H1 (cell line): ENCODE measurements at regions not wholly inside any gene's neighbourhood (a gene's known extent, or its start where the extent isn't known, plus 50 kb on each side); places are given as distances from the start of the nearest gene placed in this dataset.

Experiments used
- CTCF ChIA-PET: fragments of 300-600 bp; sonication (Branson Sonifier 250); formaldehyde crosslinking; loops from one replicate; lab custom pipeline; 2021; ENCODE audit not compliant: partially characterized antibody; lab: Charles Lee
- POLR2A ChIA-PET: fragments of 300-600 bp; sonication (Branson Sonifier 250); formaldehyde crosslinking; loops from one replicate; lab custom pipeline; 2021; ENCODE audit warnings: inconsistent platforms; ENCODE audit not compliant: partially characterized antibody; lab: Charles Lee
- DNase-seq, 2 experiments: peaks; one replicate each; pipeline versions ENCODE4 v3.0.0 to v3.0.0-alpha.2; 2010 to 2022; ENCODE audit warnings: low spot score in 2 of 2, low read depth in 1 of 2, mixed read lengths in 1 of 2
- FAIRE-seq: peaks from 2 replicates; lab custom pipeline; 2011; peaks lifted over from hg19 to GRCh38; lab: Jason Lieb, UNC
- H2AFZ ChIP-seq: 2 replicates; pipeline ENCODE4 v1.8.1; 2012; ENCODE audit warnings: low read length, inconsistent platforms
- H2AK5ac ChIP-seq: 2 replicates; pipeline ENCODE4 v1.6.1; 2013; ENCODE audit warnings: low read depth, low read length
- H2BK120ac ChIP-seq: replicated peaks from 2 replicates; pipeline ENCODE3; 2013; ENCODE audit warnings: low read depth, low read length, inconsistent platforms
- H2BK12ac ChIP-seq: 2 replicates; pipeline ENCODE4 v1.6.1; 2013; ENCODE audit warnings: low read depth, low read length
- H2BK15ac ChIP-seq: 2 replicates; pipeline ENCODE4 v1.6.1; 2013; ENCODE audit warnings: low read length
- H2BK20ac ChIP-seq: 2 replicates; pipeline ENCODE4 v1.6.1; 2013; ENCODE audit warnings: low read length
- H2BK5ac ChIP-seq: 2 replicates; pipeline ENCODE4 v1.6.1; 2013; ENCODE audit warnings: low read depth, low read length
- H3K14ac ChIP-seq: 2 replicates; pipeline ENCODE4 v1.6.1; 2013; ENCODE audit warnings: inconsistent platforms; ENCODE audit not compliant: insufficient read length
- H3K18ac ChIP-seq: 2 replicates; pipeline ENCODE4 v1.6.1; 2013; ENCODE audit warnings: low read length; ENCODE audit errors: extremely low read depth
- H3K23ac ChIP-seq: 2 replicates; pipeline ENCODE4 v1.6.1; 2013; ENCODE audit warnings: inconsistent platforms; ENCODE audit not compliant: insufficient read length
- H3K23me2 ChIP-seq: 2 replicates; pipeline ENCODE4 v1.6.1; 2013; ENCODE audit warnings: low read depth, low read length
- H3K27ac ChIP-seq: 2 replicates; pipeline ENCODE4 v1.6.1; 2011; ENCODE audit warnings: low read depth, low read length, inconsistent platforms
- H3K27me3 ChIP-seq, 4 experiments: replicated peaks in 1 of 4; 1 replicate in 1 of 4; 2 replicates in 3 of 4; pipeline versions ENCODE4 v1.6.1 to v1.8.1; 2011 to 2013; ENCODE audit warnings: low read length in 3 of 4, mild to moderate bottlenecking in 3 of 4, inconsistent platforms in 2 of 4, mixed read lengths in 2 of 4, moderate library complexity in 1 of 4; ENCODE audit not compliant: control insufficient read depth in 3 of 4, insufficient read depth in 3 of 4; ENCODE audit errors: extremely low read depth in 1 of 4
- H3K36me3 ChIP-seq, 4 experiments: 2 replicates each; pipeline versions ENCODE4 v1.6.1 to v1.8.1; 2011 to 2013; ENCODE audit warnings: mild to moderate bottlenecking in 4 of 4, low read length in 3 of 4, moderate library complexity in 2 of 4, control low read depth in 1 of 4, inconsistent platforms in 1 of 4; ENCODE audit not compliant: insufficient read depth in 4 of 4, control insufficient read depth in 2 of 4
- H3K4ac ChIP-seq: replicated peaks from 2 replicates; pipeline ENCODE3; 2013; ENCODE audit warnings: low read length, low read depth, mixed read lengths, inconsistent platforms; ENCODE audit not compliant: insufficient read length
- H3K4me1 ChIP-seq, 4 experiments: replicated peaks in 1 of 4; 1 replicate in 1 of 4; 2 replicates in 3 of 4; pipeline versions ENCODE4 v1.6.1 to v1.8.1; 2011 to 2013; ENCODE audit warnings: low read length in 3 of 4, inconsistent platforms in 2 of 4, mixed read lengths in 1 of 4; ENCODE audit not compliant: insufficient read depth in 4 of 4, control insufficient read depth in 3 of 4
- H3K4me2 ChIP-seq, 2 experiments: 2 replicates each; pipeline versions ENCODE4 v1.6.1 to v1.8.1; 2011 to 2013; ENCODE audit warnings: low read depth in 2 of 2, low read length in 2 of 2, control low read depth in 1 of 2, inconsistent platforms in 1 of 2, mild to moderate bottlenecking in 1 of 2; ENCODE audit not compliant: insufficient read depth in 1 of 2
- H3K4me3 ChIP-seq, 4 experiments: fragments of 200-600, 300-600 bp in 1 of 4; sonication (generic), shearing (Covaris generic), sonication (Bioruptor Twin) in 1 of 4; 2 replicates each; pipeline versions ENCODE4 v1.5.1 to v1.8.1; 2011 to 2016; ENCODE audit warnings: low read length in 4 of 4, low read depth in 3 of 4, control low read depth in 2 of 4, inconsistent platforms in 2 of 4, mild to moderate bottlenecking in 2 of 4, mixed read lengths in 1 of 4, moderate library complexity in 1 of 4; ENCODE audit not compliant: insufficient read depth in 2 of 4; ENCODE audit errors: extremely low read depth in 1 of 4
- H3K56ac ChIP-seq: replicated peaks from 2 replicates; pipeline ENCODE3; 2013; ENCODE audit warnings: low read depth, mild to moderate bottlenecking, mixed read lengths, low read length, inconsistent platforms; ENCODE audit not compliant: insufficient read length
- H3K79me1 ChIP-seq: 2 replicates; pipeline ENCODE4 v1.6.1; 2013; ENCODE audit warnings: low read depth, low read length, control low read depth
- H3K79me2 ChIP-seq, 2 experiments: 2 replicates each; pipeline versions ENCODE4 v1.6.1 to v1.8.1; 2012 to 2013; ENCODE audit warnings: low read length in 2 of 2, mild to moderate bottlenecking in 2 of 2, inconsistent platforms in 1 of 2; ENCODE audit not compliant: insufficient read depth in 2 of 2, control insufficient read depth in 1 of 2
- H3K9ac ChIP-seq, 4 experiments: replicated peaks in 1 of 4; 1 replicate in 1 of 4; 2 replicates in 3 of 4; pipeline versions ENCODE4 v1.6.1 to v1.8.1; 2011 to 2013; ENCODE audit warnings: low read depth in 3 of 4, low read length in 3 of 4, control low read depth in 2 of 4, mild to moderate bottlenecking in 2 of 4, moderate library complexity in 2 of 4, inconsistent platforms in 1 of 4; ENCODE audit errors: extremely low read depth in 1 of 4
- H3K9me3 ChIP-seq, 2 experiments: 2 replicates each; pipeline versions ENCODE4 v1.6.1 to v1.8.1; 2012 to 2013; ENCODE audit warnings: mild to moderate bottlenecking in 2 of 2, moderate library complexity in 2 of 2, control low read depth in 1 of 2, inconsistent platforms in 1 of 2, low read depth in 1 of 2, low read length in 1 of 2, mixed read lengths in 1 of 2; ENCODE audit not compliant: insufficient read depth in 2 of 2
- H4K20me1 ChIP-seq, 2 experiments: replicated peaks in 1 of 2; 2 replicates each; pipeline versions ENCODE3 to v1.8.1; 2011 to 2013; ENCODE audit warnings: inconsistent platforms in 2 of 2, low read length in 2 of 2, mild to moderate bottlenecking in 1 of 2; ENCODE audit not compliant: insufficient read depth in 2 of 2, control insufficient read depth in 1 of 2
- H4K5ac ChIP-seq: 2 replicates; pipeline ENCODE4 v1.6.1; 2013; ENCODE audit warnings: low read length, low read depth, mixed read lengths, inconsistent platforms; ENCODE audit not compliant: insufficient read length
- H4K8ac ChIP-seq: 2 replicates; pipeline ENCODE4 v1.8.0; 2013; ENCODE audit warnings: mild to moderate bottlenecking, moderate library complexity, low read length, inconsistent platforms; ENCODE audit not compliant: insufficient read depth; ENCODE audit errors: extremely low read depth
- H4K91ac ChIP-seq: replicated peaks from 2 replicates; pipeline ENCODE3; 2013; ENCODE audit warnings: low read length, mixed read lengths, inconsistent platforms; ENCODE audit not compliant: insufficient read length
- CHD2 ChIP-seq: IDR thresholded peaks from 2 replicates; pipeline ENCODE4 v1.6.1; 2012; ENCODE audit warnings: low read length, improper control_type of control experiment
- MAFK ChIP-seq: IDR thresholded peaks from 2 replicates; pipeline ENCODE4 v1.6.1; 2012; ENCODE audit warnings: low read depth, mild to moderate bottlenecking, improper control_type of control experiment, low read length
- SP1 ChIP-seq: IDR thresholded peaks from 2 replicates; pipeline ENCODE4 v1.6.1; 2011; ENCODE audit warnings: low read depth, low read length
- SUZ12 ChIP-seq: fragments of 200-600 bp; sonication (generic); IDR thresholded peaks from 2 replicates; pipeline ENCODE4 v1.6.1; 2012; ENCODE audit warnings: mild to moderate bottlenecking, inconsistent platforms, low read length, moderate library complexity, mixed read lengths
- WGBS, 2 experiments: shearing (Covaris generic) in 1 of 2; methylation state at CpG; one replicate each; pipeline versions ENCODE4 v1.1.6 to v1.1.7; 2013 to 2015; ENCODE audit warnings: low lambda C conversion rate in 2 of 2, mixed read lengths in 2 of 2, inconsistent platforms in 1 of 2, low coverage in 1 of 2, missing lambda C conversion rate in 1 of 2; ENCODE audit not compliant: insufficient replicate concordance in 2 of 2, insufficient coverage in 1 of 2, insufficient read length in 1 of 2; ENCODE audit errors: extremely low coverage in 1 of 2, missing lambda C conversion rate in 1 of 2; 5-methylcytosine and 5-hydroxymethylcytosine counted together

GRCh38 chr9:65404232-65405006, 119.4 kb upstream of the FOXD4L5 start:
- Histone ChIP-seq H3K27ac (no peak overlapping the region), H3K79me2 (no peaks in the 10 kb centered on the region), H3K4ac (no peak overlapping the region), H3K56ac (no peak overlapping the region), H3K23ac (no peak overlapping the region), H3K4me2 (no peak overlapping the region), H3K14ac (no peak overlapping the region), H3K9me3 (peaks cover 0 to 73% of the 10 kb centered on the region in 2 experiments; a peak in 2 of 4 replicates), H3K36me3 (no peaks in the 10 kb centered on the region), H2BK20ac (no peak overlapping the region), H3K79me1 (no peaks in the 10 kb centered on the region), H2AFZ (no peak overlapping the region), H2AK5ac (no peak overlapping the region), H3K4me3 (no peak overlapping the region), H2BK5ac (no peak overlapping the region), H3K18ac (no peak overlapping the region), H4K20me1 (no peaks in the 10 kb centered on the region), H2BK12ac (no peak overlapping the region), H4K8ac (no peak overlapping the region), H2BK120ac (no peak overlapping the region), H3K27me3 (no peaks in the 10 kb centered on the region), H2BK15ac (no peak overlapping the region), H3K9ac (no peak overlapping the region), H3K23me2 (no peaks in the 10 kb centered on the region), H3K4me1 (no peaks in the 10 kb centered on the region), H4K5ac (no peak overlapping the region), H4K91ac (no peak overlapping the region)
- 100% methylated on average over 1 of the region's 11 CpGs; no CpG with 5 or more reads in 1 of the 2 experiments for WGBS, 2 experiments
- CTCF ChIA-PET = no interaction called here
- POLR2A ChIA-PET = no interaction called here
- TF ChIP-seq SP1 = no peak
- no peak for TF ChIP-seq MAFK
- no peak for TF ChIP-seq CHD2
- no peak for TF ChIP-seq SUZ12
- FAIRE-seq = no peak
- no peak for DNase-seq
